Uterus (tissue), 3 donors: ENCODE measurements at regions not wholly inside any gene's neighbourhood (a gene's known extent, or its start where the extent isn't known, plus 50 kb on each side); places are given as distances from the start of the nearest gene placed in this dataset.

Experiments used
- DNase-seq, 2 donors: peaks; one replicate each; pipeline ENCODE4 v3.0.0-alpha.2; 2019 to 2020
- H3K27ac ChIP-seq, 2 donors: fragments of 200-600 bp; sonication (generic); 1 replicate in 1 of 2; 2 replicates in 1 of 2; pipeline ENCODE4 v1.5.1; 2016 to 2018
- H3K27me3 ChIP-seq, 2 donors: fragments of 200-600 bp; sonication (generic); one replicate each; pipeline ENCODE4 v1.5.1; 2018 to 2019; ENCODE audit warnings: control low read depth in 1 of 2
- H3K36me3 ChIP-seq, 2 donors: fragments of 200-600 bp; sonication (generic); one replicate each; pipeline ENCODE4 v1.5.1; 2019; ENCODE audit warnings: control low read depth in 1 of 2
- H3K4me1 ChIP-seq, 2 donors: fragments of 200-600 bp; sonication (generic); one replicate each; pipeline ENCODE4 v1.5.1; 2018 to 2019; ENCODE audit warnings: control low read depth in 1 of 2
- H3K4me3 ChIP-seq, 2 donors: fragments of 200-600 bp; sonication (generic); 1 replicate in 1 of 2; 2 replicates in 1 of 2; pipeline ENCODE4 v1.5.1; 2018 to 2019; ENCODE audit warnings: mild to moderate bottlenecking in 1 of 2
- H3K9me3 ChIP-seq, 2 donors: fragments of 200-600 bp; sonication (generic); one replicate each; pipeline ENCODE4 v1.5.1; 2019; ENCODE audit warnings: control low read depth in 1 of 2
- CTCF ChIP-seq, 4 experiments: fragments of 200-600 bp in 2 of 4; fragments of 450-650 bp in 2 of 4; sonication (generic) in 2 of 4; IDR thresholded peaks; one replicate each; pipeline ENCODE4 v1.5.1; 2016 to 2019; ENCODE audit warnings: antibody characterized with exemption in 4 of 4, mild to moderate bottlenecking in 2 of 4, moderate library complexity in 1 of 4
- POLR2A ChIP-seq, 2 donors: fragments of 450-650 bp; IDR thresholded peaks; one replicate each; pipeline ENCODE4 v1.6.1; 2016; ENCODE audit warnings: antibody characterized with exemption in 2 of 2, mild to moderate bottlenecking in 1 of 2, moderate library complexity in 1 of 2
- intact Hi-C: fragments of 100-400 bp; cut with DNase I; formaldehyde crosslinking; loops from one replicate; pipeline ENCODE4 v1.15.1; 2023; ENCODE audit warnings: low total_unique reads
- donor health status: DM: yes; HTN: yes; CAD: no.

- intact Hi-C loops, result no loop called here
- no peak for TF ChIP-seq POLR2A (IDR thresholded peaks at IDR 0.05)
- no peak for TF ChIP-seq CTCF (IDR thresholded peaks at IDR 0.05)
Measured at GRCh38 chr13:37413161-37413560, 185.4 kb downstream of the POSTN start.

DNA sequence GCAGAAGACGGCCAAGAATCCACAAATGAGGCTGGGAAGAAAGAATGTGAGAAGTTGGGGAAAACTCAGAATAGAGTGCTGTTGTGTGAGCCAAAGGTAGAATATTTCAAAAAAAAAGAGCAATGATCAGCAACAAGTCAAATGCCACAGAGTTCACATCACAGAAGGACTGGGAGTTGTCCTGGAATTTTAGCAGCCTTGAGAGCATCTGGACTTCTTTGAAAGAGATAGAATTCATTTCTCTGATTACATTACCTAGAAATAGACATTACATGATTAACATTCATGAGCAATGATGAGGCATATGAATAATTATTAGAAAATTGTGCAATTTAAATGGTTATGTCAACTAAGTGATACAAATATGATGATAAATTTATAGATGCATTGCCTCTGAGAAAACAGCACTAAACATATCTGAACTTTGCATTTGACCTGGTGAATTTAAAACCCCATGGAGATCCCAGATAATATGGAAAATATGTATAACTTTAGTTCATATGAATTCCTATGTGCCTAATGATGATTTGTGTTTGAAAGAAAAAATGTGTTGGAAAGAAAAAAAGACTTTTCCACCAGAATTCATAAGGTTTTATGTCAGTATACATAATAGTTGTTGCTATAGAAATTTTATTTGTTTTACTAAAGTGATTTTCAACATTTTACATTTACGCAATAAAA, 186.2 kb downstream of the POSTN start:
- Histone ChIP-seq H3K4me3 (no peak overlapping the region), H3K27ac (no peak overlapping the region), H3K27me3 (no peaks in the 10 kb centered on the region), H3K36me3 (no peaks in the 10 kb centered on the region), H3K4me1 (no peaks in the 10 kb centered on the region), H3K9me3 (no peaks in the 10 kb centered on the region)
- intact Hi-C loops, result no loop called here
- no peak for DNase-seq
- TF ChIP-seq POLR2A (IDR thresholded peaks at IDR 0.05), result no peak
- TF ChIP-seq CTCF (IDR thresholded peaks at IDR 0.05), result no peak

More at GRCh38 chr13:37413161-37413560, 185.4 kb downstream of the POSTN start:
- Histone ChIP-seq H3K36me3 (no peaks in the 10 kb centered on the region), H3K9me3 (no peaks in the 10 kb centered on the region), H3K4me3 (no peak overlapping the region), H3K4me1 (no peaks in the 10 kb centered on the region), H3K27me3 (no peaks in the 10 kb centered on the region), H3K27ac (no peak overlapping the region)
- no peak for DNase-seq

- no peak overlapping the region for H3K4me3 ChIP-seq
- intact Hi-C loops, result no loop called here
- H3K36me3 ChIP-seq, result no peaks in the 10 kb centered on the region
- H3K27me3 ChIP-seq, result no peaks in the 10 kb centered on the region
- no peak for DNase-seq
- no peaks in the 10 kb centered on the region for H3K9me3 ChIP-seq
- no peaks in the 10 kb centered on the region for H3K4me1 ChIP-seq
- no peak for TF ChIP-seq CTCF (IDR thresholded peaks at IDR 0.05)
- no peak for TF ChIP-seq POLR2A (IDR thresholded peaks at IDR 0.05)
- H3K27ac ChIP-seq, result no peak overlapping the region
Measured at GRCh38 chr13:37410316-37410715, 188.3 kb downstream of the POSTN start.

GRCh38 chr13:37409756-37410155, 188.8 kb downstream of the POSTN start:
- no peak overlapping the region for H3K4me3 ChIP-seq
- no peak for DNase-seq
- intact Hi-C loops, result no loop called here

DNA sequence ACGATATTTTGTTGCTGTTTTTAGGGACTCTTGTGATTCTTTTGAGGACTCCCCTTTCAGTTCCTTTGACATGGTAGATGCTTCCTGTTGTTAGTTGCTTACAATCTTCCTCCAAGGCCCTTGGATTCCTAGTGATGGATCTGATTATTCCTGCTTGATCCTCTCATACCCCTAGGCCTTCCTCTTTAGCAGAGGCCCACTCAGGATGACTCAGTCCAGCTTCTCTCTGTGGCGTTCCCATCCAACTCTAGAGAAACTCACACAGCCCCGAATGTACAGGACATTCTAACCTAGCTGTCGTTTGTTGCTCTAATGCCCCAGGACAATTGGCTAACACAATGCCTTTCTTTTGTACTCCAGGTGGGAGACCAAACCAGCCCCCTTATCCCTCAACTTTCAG, 191.4 kb downstream of the POSTN start:
- Histone ChIP-seq H3K9me3 (no peaks in the 10 kb centered on the region), H3K4me1 (no peaks in the 10 kb centered on the region), H3K4me3 (no peak overlapping the region), H3K27ac (no peak overlapping the region), H3K36me3 (no peaks in the 10 kb centered on the region), H3K27me3 (no peaks in the 10 kb centered on the region)
- intact Hi-C loops, result no loop called here
- TF ChIP-seq POLR2A (IDR thresholded peaks at IDR 0.05), result no peak
- TF ChIP-seq CTCF (IDR thresholded peaks at IDR 0.05), result no peak
- no peak for DNase-seq

More at GRCh38 chr13:37409756-37410155, 188.8 kb downstream of the POSTN start:
- no peaks in the 10 kb centered on the region for H3K4me1 ChIP-seq
- H3K27me3 ChIP-seq, result no peaks in the 10 kb centered on the region
- no peaks in the 10 kb centered on the region for H3K36me3 ChIP-seq
- no peak overlapping the region for H3K27ac ChIP-seq
- TF ChIP-seq POLR2A (IDR thresholded peaks at IDR 0.05) (no peak), CTCF (IDR thresholded peaks at IDR 0.05) (no peak)
- no peaks in the 10 kb centered on the region for H3K9me3 ChIP-seq
